ENCODE measurements at regions not wholly inside any gene's neighbourhood (a gene's known extent, or its start where the extent isn't known, plus 50 kb on each side); places are given as distances from the start of the nearest gene placed in this dataset.

GRCh38 chr14:71248194-71248593 lies 340.9 kb downstream of the PCNX1 start:
- TF ChIP-seq CTCF (IDR thresholded peaks at IDR 0.05; ENCODE audit: insufficient read depth, low read length) (no peak), REST (IDR thresholded peaks at IDR 0.05; ENCODE audit: insufficient replicate concordance, low read depth) (no peak), POLR2AphosphoS5 (IDR thresholded peaks at IDR 0.05; ENCODE audit: low read depth) (no peak), SPI1 (IDR thresholded peaks at IDR 0.05; ENCODE audit: borderline replicate concordance, low read depth) (no peak)
